MM.1S (cell line): ENCODE measurements at regions not wholly inside any gene's neighbourhood (a gene's known extent, or its start where the extent isn't known, plus 50 kb on each side); places are given as distances from the start of the nearest gene placed in this dataset.

Source experiments
- EZH2 ChIP-seq: fragments of 300-600 bp; sonication (generic); optimal IDR thresholded peaks from 2 replicates; pipeline ENCODE3; 2017; ENCODE audit warnings: low read depth, mild to moderate bottlenecking, antibody characterized with exemption, low read length, mixed read lengths
- EZH2phosphoT487 ChIP-seq: fragments of 300-600 bp; sonication (generic); IDR thresholded peaks from 2 replicates; pipeline ENCODE4 v1.6.1; 2018; ENCODE audit warnings: antibody characterized with exemption, low read length
- TF ChIP-seq, protein P1 (sequence below): fragments of 300-600 bp; sonication (generic); IDR thresholded peaks from 2 replicates; pipeline ENCODE4 v1.5.1; 2016; ENCODE audit warnings: antibody characterized with exemption, low read length, mixed read lengths

DNA sequence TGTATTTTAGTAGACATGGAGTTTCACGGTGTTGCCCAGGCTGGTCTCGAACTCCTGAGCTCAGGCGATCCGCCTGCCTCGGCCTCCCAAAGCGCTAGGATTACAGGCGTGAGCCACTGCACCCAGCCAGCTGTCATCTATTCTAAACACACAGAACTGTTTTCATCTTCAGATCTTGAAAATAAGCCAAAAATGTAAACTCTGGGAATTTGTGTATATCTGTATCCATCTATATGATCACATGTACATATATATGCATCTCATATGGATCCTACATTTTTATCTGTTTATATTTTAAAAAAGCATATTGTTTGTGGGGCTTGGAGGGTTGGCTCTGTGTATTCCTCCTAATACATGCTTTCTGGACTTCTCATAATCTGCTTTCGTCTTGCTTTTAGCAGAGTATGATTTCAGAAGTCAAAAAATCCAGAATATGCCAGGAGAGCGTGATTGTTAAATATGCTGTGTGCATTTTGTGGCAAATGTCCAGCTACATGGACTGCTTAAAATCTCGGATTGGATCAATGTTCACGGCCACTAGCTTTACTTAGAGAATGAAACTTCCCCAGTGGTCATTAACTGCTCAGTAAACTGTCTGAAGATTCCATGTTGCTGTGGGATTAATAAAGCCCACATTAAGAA is 274.4 kb upstream of the IRX1 start:
- TF ChIP-seq, protein P1, sequence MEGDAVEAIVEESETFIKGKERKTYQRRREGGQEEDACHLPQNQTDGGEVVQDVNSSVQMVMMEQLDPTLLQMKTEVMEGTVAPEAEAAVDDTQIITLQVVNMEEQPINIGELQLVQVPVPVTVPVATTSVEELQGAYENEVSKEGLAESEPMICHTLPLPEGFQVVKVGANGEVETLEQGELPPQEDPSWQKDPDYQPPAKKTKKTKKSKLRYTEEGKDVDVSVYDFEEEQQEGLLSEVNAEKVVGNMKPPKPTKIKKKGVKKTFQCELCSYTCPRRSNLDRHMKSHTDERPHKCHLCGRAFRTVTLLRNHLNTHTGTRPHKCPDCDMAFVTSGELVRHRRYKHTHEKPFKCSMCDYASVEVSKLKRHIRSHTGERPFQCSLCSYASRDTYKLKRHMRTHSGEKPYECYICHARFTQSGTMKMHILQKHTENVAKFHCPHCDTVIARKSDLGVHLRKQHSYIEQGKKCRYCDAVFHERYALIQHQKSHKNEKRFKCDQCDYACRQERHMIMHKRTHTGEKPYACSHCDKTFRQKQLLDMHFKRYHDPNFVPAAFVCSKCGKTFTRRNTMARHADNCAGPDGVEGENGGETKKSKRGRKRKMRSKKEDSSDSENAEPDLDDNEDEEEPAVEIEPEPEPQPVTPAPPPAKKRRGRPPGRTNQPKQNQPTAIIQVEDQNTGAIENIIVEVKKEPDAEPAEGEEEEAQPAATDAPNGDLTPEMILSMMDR = no peak
- no peak for TF ChIP-seq EZH2
- no peak for TF ChIP-seq EZH2phosphoT487
